ENCODE measurements at regions not wholly inside any gene's neighbourhood (a gene's known extent, or its start where the extent isn't known, plus 50 kb on each side); places are given as distances from the start of the nearest gene placed in this dataset.

- no peak for TF ChIP-seq CTCF (IDR thresholded peaks at IDR 0.05; ENCODE audit: low read depth, low read length)
- TF ChIP-seq EZH2phosphoT487 (IDR thresholded peaks at IDR 0.05; ENCODE audit: low read depth): no peak
These were observed 683.0 kb downstream of the DHX35 start for GRCh38 chr20:39645131-39645530.
